Esophagus muscularis mucosa (tissue), 4 donors: ENCODE measurements at regions not wholly inside any gene's neighbourhood (a gene's known extent, or its start where the extent isn't known, plus 50 kb on each side); places are given as distances from the start of the nearest gene placed in this dataset.

Experiments used
- CTCF ChIP-seq, 3 experiments: fragments of 200-600 bp in 2 of 3; fragments of 450-650 bp in 1 of 3; sonication (generic) in 2 of 3; IDR thresholded peaks; one replicate each; pipeline ENCODE4 v1.5.1; 2017 to 2019; ENCODE audit warnings: antibody characterized with exemption in 3 of 3, mild to moderate bottlenecking in 2 of 3, moderate library complexity in 1 of 3
- EP300 ChIP-seq: sonication (generic); formaldehyde crosslinking; IDR thresholded peaks from one replicate; pipeline ENCODE4 v1.6.1; 2017; ENCODE audit warnings: antibody characterized with exemption
- POLR2A ChIP-seq: fragments of 450-650 bp; IDR thresholded peaks from one replicate; pipeline ENCODE4 v1.6.1; 2017; ENCODE audit warnings: antibody characterized with exemption, moderate library complexity, mild to moderate bottlenecking, low read depth
- POLR2AphosphoS5 ChIP-seq, 2 donors: sonication (generic); formaldehyde crosslinking; IDR thresholded peaks; one replicate each; pipeline ENCODE4 v1.6.1; 2017; ENCODE audit warnings: antibody characterized with exemption in 2 of 2

GRCh38 chr3:187947927-187948682 is 202.8 kb upstream of the BCL6 start:
- no peak for TF ChIP-seq CTCF (IDR thresholded peaks at IDR 0.05)
- no peak for TF ChIP-seq EP300
- no peak for TF ChIP-seq POLR2AphosphoS5 (IDR thresholded peaks at IDR 0.05)
- no peak for TF ChIP-seq POLR2A
